ENCODE measurements at regions not wholly inside any gene's neighbourhood (a gene's known extent, or its start where the extent isn't known, plus 50 kb on each side); places are given as distances from the start of the nearest gene placed in this dataset.

GRCh38 chr19:27986299-27986698 lies 1226.7 kb downstream of the UQCRFS1 start:
- TF ChIP-seq POLR2AphosphoS5 (IDR thresholded peaks at IDR 0.05) (no peak), CTCF (IDR thresholded peaks at IDR 0.05 in 8 of 11, conservative IDR thresholded peaks at IDR 0.05 in 3 of 11) (no peak), POLR2A (IDR thresholded peaks at IDR 0.05) (no peak)

Measured in spleen (tissue), 7 donors.